ENCODE measurements at regions not wholly inside any gene's neighbourhood (a gene's known extent, or its start where the extent isn't known, plus 50 kb on each side); places are given as distances from the start of the nearest gene placed in this dataset.

DNA sequence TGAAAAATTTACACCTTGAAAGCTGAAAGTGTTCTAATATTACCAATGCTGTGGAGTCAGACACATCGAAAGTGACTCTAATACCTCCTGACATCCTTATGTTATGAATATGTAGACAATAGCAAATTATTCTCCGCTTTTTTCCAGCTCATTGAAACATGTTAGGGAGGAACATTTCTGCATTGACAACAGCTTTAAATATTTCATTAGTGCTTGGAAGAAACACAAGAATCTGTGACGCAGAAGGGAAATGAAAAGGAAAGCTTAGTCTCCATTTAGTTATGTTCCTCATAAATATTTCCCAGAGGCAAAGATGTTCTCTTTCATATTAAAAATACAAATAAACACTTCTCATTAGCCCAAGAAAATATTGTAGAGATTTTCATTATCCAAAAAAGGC lies 55.8 kb upstream of the CD99 start:
- no TSS peak for BruUV-seq (replicated peaks)
- Histone ChIP-seq H3K36me3 (ENCODE audit: control insufficient read depth, insufficient read depth, low read length) (no peaks in the 10 kb centered on the region), H3K27me3 (ENCODE audit: control insufficient read depth, insufficient read depth, low read length) (no peaks in the 10 kb centered on the region), H3K9me3 (ENCODE audit: control insufficient read depth, insufficient read depth, low read depth, low read length) (no peaks in the 10 kb centered on the region), H3K4me3 (ENCODE audit: low read depth in 2 of 2, low read length in 2 of 2) (no peak overlapping the region), H3K27ac (ENCODE audit: low read length) (no peak overlapping the region), H3K4me1 (ENCODE audit: control insufficient read depth, insufficient read depth, low read length) (no peaks in the 10 kb centered on the region)
- POLR2A ChIA-PET = no interaction called here
- in situ Hi-C loops (cut with HindIII; ENCODE audit: low pct_unique_long_range_greater_than_20kb, low sequenced_read_pairs) = no loop called here
- intact Hi-C loops (cut with micrococcal nuclease; ENCODE audit: unreplicated experiment) = no loop called here
- no peak for DNase-seq (ENCODE audit: low read depth, low spot score)
- CTCF ChIA-PET = no interaction called here
- ATAC-seq = no peak
- no peak for TF ChIP-seq POLR2AphosphoS5 (IDR thresholded peaks at IDR 0.05; ENCODE audit: low read depth, low read length)
- TF ChIP-seq TCF7L2 (IDR thresholded peaks at IDR 0.05; ENCODE audit: low read depth, low read length) = no peak
- TF ChIP-seq, protein P1, sequence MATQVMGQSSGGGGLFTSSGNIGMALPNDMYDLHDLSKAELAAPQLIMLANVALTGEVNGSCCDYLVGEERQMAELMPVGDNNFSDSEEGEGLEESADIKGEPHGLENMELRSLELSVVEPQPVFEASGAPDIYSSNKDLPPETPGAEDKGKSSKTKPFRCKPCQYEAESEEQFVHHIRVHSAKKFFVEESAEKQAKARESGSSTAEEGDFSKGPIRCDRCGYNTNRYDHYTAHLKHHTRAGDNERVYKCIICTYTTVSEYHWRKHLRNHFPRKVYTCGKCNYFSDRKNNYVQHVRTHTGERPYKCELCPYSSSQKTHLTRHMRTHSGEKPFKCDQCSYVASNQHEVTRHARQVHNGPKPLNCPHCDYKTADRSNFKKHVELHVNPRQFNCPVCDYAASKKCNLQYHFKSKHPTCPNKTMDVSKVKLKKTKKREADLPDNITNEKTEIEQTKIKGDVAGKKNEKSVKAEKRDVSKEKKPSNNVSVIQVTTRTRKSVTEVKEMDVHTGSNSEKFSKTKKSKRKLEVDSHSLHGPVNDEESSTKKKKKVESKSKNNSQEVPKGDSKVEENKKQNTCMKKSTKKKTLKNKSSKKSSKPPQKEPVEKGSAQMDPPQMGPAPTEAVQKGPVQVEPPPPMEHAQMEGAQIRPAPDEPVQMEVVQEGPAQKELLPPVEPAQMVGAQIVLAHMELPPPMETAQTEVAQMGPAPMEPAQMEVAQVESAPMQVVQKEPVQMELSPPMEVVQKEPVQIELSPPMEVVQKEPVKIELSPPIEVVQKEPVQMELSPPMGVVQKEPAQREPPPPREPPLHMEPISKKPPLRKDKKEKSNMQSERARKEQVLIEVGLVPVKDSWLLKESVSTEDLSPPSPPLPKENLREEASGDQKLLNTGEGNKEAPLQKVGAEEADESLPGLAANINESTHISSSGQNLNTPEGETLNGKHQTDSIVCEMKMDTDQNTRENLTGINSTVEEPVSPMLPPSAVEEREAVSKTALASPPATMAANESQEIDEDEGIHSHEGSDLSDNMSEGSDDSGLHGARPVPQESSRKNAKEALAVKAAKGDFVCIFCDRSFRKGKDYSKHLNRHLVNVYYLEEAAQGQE (IDR thresholded peaks at IDR 0.05; ENCODE audit: insufficient read depth in 1 of 2, low read depth in 2 of 2, low read length in 1 of 2) = no peak
- TF ChIP-seq SIN3A (IDR thresholded peaks at IDR 0.05; ENCODE audit: borderline replicate concordance, insufficient read depth, low read depth, low read length) = no peak
- no peak for TF ChIP-seq CTCF (IDR thresholded peaks at IDR 0.05)

DNA sequence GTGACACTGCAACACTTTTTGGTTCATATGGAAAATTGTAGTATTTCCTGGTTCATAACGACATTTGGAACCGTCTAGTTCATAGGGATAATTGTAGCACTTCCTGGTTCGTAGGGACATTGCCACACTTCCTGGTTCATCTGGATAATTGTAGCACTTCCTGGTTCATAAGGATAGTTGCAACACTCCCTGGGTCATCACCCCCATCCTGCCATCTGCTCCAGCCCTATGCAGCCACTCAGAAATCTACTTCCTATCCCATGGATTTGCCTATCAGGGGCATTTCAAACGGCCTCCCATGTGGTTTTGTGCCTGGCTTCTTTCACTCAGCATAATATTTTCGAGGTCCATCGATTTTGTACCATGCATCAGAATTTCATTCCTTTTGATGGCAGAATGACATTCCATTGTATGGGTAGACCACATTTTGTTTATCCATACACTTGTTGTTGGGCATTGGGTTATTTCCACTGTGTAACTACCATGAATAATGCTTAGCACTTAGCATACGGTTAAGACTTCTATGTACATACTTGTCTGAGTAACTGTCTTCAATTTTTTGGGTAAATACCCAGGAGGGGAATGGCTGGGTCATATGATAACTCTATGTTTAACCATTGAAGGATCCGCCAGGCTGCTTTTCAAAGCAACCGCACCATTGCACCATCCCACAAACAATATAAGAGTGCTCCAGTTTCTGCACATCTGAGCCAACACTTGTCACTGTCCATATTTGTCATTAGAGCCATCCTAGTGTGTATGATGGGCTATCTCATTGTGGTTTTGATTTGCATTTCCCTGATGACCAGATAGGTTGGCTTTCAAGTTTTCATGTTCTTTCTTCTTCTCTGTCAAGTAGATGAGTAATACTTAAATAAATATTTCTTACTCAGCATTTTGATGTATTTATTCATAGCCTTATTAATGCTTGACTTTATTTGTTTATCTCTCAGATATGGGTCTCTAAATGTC lies 58.3 kb upstream of the CD99 start:
- ChIA-PET POLR2A (no interaction called here), CTCF (no interaction called here)
- TF ChIP-seq POLR2AphosphoS5 (IDR thresholded peaks at IDR 0.05; ENCODE audit: low read depth, low read length) = no peak
- TF ChIP-seq CTCF (IDR thresholded peaks at IDR 0.05) = no peak
- no peak for TF ChIP-seq SIN3A (IDR thresholded peaks at IDR 0.05; ENCODE audit: borderline replicate concordance, insufficient read depth, low read depth, low read length)
- TF ChIP-seq, protein P1 (IDR thresholded peaks at IDR 0.05; ENCODE audit: insufficient read depth in 1 of 2, low read depth in 2 of 2, low read length in 1 of 2) = no peak
- no peak for TF ChIP-seq TCF7L2 (IDR thresholded peaks at IDR 0.05; ENCODE audit: low read depth, low read length)
- Histone ChIP-seq H3K27ac (ENCODE audit: low read length) (no peak overlapping the region), H3K9me3 (ENCODE audit: control insufficient read depth, insufficient read depth, low read depth, low read length) (no peaks in the 10 kb centered on the region; the same call in 1 of the 2 replicates), H3K27me3 (ENCODE audit: control insufficient read depth, insufficient read depth, low read length) (no peaks in the 10 kb centered on the region), H3K4me3 (ENCODE audit: low read depth in 2 of 2, low read length in 2 of 2) (no peak overlapping the region), H3K4me1 (ENCODE audit: control insufficient read depth, insufficient read depth, low read length) (no peaks in the 10 kb centered on the region), H3K36me3 (ENCODE audit: control insufficient read depth, insufficient read depth, low read length) (no peaks in the 10 kb centered on the region)
- in situ Hi-C loops (cut with HindIII; ENCODE audit: low pct_unique_long_range_greater_than_20kb, low sequenced_read_pairs) (no loop called here), intact Hi-C loops (cut with micrococcal nuclease; ENCODE audit: unreplicated experiment) (no loop called here)
- no TSS peak for BruUV-seq (replicated peaks)
- no peak for ATAC-seq
- DNase-seq (ENCODE audit: low read depth, low spot score) = no peak
